HG03064 (cell line): ENCODE measurements at regions not wholly inside any gene's neighbourhood (a gene's known extent, or its start where the extent isn't known, plus 50 kb on each side); places are given as distances from the start of the nearest gene placed in this dataset.
"Not testable (repeated sequence)": the region's sequence is repeated elsewhere in the genome, so short reads cannot be mapped to it uniquely, and the experiment has no call there.

Experiments
- ATAC-seq: cut with Tn5 transposase; IDR thresholded peaks from one replicate; pipeline ENCODE4 v1.9.1; 2021; ENCODE audit warnings: low read depth; ENCODE audit not compliant: unreplicated experiment

DNA sequence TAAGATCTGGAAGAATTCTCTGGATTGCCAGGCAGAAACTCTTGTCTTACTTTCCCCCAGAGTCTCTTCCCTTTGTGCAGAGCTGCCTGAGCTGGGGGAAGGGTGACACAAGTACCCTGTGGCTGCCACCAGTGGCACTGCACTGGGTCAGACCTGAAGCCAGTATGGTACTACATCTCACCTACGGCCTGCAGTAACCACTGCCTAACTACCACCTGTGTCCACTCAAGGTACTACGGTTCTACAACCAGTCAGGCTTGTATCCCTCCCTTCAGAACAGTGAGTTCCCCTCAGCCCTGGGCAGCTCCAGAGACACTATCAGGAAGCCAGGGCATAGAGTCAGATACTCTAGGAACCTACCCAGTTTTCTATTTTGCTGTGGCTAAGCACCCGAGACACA, 212.0 kb upstream of the POU5F2 start:
- no peak for ATAC-seq

DNA sequence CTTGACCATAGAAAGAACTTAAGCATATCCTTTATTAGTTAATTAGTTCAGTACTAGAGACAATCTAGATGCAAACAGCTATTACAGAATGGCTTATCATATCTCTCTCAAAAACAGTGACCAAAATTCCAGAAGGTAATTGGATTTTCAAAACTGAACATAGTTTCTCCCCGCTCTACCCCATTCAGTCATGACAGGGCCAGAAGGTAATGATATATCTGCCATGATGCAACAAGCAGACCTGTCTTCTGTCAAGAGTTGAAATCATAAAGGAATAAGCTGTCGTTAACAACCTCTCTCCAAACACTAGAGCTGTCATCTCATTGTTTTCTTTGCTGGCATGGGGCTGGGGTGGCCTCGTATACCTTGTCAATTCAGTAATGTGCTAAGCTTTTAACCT, 200.5 kb upstream of the POU5F2 start:
- ATAC-seq: no peak

DNA sequence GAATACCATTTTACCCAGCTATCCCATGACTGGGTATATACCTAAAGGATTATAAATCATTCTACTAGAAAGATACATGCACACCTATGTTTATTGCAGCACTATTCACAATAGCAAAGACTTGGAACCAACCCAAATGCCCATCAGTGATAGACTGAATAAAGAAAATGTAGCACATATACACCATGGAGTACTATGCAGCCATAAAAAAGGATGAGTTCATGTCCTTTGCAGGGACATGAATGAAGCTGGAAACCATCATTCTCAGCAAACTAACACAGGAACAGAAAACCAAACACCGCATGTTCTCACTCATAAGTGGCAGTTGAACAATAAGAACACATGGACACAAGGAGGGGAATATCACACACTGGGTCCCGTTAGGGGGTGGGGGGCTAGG, 191.9 kb upstream of the POU5F2 start:
- not testable (repeated sequence) for ATAC-seq

DNA sequence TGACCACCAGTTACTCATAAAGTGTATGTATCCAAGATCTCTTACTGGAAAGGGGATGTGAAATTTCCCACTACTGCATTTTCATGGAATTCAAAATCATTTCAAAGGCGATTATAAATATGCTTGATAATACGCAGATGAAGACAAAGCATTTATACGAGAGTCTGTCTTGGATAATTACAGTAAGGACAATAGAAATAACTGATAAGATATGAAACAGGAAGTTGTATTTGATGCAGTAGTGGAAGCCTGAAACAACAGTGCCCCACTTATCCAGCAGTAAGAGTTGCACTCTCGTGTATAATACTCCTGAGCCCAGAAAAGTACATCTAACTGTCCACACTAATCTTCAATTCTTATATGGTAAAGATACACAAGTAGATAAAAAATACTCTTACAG, 188.7 kb upstream of the POU5F2 start:
- no peak for ATAC-seq

DNA sequence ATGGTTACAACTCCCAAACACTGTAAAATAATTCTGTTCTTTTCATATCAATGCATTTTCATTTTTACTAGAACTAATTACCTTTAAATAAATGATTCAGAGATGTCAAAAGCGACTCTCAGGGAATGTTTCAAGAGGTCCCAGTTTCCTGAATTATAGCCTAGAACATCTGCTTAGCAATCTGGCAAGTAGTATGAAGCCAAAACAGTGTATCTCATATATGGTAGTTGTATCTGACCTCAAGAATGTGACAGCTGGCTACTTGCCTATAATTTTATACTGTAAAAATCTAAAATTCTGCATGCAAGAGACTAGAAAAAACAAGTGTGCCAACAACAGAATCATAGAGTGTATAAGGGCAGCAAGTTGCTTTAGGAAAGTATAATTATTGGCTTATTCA, 187.7 kb upstream of the POU5F2 start:
- no peak for ATAC-seq

DNA sequence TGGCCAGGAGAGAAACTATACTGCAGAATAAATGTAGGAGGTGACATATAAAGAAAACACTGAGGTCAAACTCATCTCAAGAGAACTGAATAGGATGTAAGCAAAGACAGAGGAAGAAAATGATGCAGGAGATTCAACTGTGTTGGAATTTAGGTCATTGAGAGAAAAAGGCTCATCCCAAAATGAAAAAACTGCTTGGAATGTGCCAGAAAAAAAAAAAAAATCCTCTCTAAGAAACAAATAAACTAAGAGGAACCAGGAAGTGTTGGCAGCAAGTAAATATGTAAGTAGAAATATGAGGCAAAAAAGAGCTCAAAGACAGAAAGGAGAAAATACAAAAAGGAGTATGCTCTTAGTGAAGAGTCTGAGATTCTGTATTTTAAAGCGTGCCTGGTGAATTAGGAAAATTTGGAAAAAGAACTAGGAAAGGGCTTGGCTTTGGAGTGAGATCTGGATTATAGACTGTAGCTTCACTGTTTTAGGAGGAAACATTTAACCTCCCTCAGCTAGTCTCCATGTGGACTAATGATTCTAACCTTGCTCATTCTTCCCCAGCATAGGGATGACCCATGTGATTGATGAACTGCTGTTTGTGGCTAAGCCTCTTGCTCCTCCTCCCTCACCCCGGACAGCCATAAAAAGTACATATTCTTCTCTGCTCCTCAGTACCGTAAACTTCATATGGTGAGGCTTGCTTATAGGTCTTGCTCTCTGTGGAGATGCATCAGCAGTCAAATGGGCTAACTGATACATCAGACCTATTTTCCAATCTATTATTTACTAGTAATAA, 185.6 kb upstream of the POU5F2 start:
- no peak for ATAC-seq

DNA sequence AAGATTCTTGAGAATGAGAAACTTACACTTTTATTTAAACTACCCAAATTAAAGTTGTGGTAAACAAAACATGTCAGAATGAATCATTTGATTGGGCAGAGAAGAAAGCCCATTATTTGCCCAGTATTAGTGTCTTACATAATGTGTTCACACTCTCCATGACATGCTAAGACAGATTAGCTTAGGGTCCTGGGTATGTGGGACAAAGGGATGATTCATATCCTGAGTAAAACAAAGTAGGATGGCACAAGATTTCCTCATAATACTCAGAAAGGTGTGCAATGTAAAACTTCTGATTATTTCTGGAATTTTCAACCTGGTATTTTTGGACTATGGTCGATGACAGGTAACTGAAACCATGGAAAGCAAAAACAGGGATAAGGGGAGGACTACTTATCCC, 183.9 kb upstream of the POU5F2 start:
- no peak for ATAC-seq

DNA sequence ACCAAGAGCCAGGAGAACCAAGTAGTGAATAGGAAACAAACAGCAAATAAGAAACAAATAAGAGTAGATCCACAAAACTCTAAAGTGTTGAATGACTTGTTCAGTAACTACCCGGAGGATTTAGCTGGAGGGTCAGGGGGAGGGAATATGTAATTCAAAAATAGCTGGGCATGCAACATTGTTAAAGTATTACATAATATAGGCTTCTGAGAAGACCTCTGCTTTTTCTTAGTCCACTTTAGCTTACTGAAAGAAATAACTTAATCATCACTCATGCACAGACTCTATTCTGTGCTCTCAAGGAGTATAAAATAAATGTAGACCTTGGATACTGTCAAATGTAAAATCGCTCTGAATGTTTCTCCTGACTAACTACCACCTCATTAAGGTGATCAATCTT, 183.2 kb upstream of the POU5F2 start:
- ATAC-seq: no peak

DNA sequence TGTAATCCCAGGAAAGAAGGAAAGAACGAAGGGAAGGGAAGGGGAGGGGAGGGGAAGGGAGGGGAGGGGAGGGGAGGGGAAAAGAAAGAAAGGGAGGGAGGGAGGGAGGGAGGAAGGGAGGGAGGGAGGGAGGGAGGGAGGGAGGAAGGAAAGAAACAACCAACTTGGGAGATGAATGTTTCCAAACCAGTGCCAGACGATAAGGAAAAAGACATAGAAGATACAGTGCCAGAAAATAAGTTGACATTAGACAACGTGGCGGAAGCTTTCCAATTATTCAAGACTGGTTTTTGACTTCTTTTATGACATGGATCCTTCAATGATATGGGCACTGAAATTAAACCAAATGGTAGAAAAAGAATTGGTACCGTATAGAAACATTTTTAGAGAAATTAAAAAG, 181.2 kb upstream of the POU5F2 start:
- no peak for ATAC-seq

DNA sequence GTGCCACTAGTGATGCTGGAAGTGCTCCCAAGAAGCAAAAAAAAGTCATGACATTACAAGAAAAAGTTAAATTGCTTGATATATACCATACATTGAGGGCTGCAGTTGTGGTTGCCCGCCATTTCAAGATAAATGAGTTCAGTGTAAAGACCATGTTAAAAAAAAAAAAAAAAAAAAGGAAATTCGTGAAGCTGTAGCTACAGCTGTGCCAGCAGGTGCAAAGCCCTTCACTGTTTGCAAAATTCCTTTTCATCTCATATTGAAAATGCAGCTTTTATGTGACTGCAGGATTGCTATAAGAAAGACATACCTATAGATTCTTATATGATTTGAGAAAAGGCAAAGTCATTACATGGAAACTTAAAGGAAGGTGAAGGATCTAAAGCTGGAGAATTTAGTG, 179.6 kb upstream of the POU5F2 start:
- ATAC-seq: no peak

DNA sequence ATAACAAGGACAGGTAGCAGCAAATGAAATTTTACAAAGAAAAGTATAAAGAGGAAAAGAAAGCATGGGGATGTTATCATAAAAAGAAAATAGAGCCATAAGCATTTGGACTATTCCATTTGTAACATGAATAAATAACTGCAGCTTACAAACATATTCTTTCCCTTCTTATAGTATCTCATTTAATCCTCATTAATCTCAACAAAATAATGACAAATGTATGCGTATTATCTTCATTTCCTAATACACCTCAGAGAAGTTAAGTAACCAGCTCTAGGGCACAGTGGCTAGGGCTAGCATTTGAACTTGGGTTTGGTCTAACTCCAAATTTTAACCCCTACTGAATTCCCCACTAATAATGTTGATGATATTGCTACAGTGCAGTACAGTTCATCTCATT, 175.5 kb upstream of the POU5F2 start:
- no peak for ATAC-seq

DNA sequence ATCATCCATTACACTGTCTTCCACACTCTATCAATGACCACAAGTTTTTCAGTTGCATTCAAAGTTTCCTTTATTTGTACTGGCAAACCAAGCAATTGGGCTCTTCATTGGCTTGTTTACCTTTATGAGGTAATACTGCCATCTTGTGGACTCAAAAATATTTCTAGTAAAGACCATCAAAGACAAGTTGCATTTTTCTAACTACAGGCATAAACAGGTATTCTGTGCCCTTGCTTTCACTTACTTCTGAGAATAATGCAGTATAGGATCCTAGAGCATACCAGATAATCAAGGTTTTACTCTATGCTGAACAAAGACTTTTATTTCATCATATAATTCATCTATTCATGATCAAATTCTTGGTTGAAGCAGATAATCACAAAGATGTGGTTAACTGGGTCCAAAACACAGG, 173.7 kb upstream of the POU5F2 start:
- ATAC-seq: no peak

DNA sequence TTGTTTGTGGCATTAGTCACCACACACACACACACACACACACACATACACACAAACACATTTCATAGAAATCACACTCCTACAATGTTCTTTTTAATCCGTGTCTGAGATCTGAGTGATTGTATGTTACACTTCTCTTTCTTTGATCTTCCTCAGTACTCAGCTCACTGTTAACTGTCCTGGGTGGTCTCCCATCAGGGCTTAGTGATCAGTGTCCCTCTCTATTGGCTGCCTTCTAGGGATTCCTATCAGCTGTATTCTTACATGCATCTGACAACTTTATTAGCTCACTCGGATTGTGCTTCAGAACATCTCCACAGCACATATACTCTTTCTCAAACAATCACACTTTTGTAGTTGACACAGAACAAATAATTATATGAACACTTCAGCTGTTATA, 170.2 kb upstream of the POU5F2 start:
- no peak for ATAC-seq

DNA sequence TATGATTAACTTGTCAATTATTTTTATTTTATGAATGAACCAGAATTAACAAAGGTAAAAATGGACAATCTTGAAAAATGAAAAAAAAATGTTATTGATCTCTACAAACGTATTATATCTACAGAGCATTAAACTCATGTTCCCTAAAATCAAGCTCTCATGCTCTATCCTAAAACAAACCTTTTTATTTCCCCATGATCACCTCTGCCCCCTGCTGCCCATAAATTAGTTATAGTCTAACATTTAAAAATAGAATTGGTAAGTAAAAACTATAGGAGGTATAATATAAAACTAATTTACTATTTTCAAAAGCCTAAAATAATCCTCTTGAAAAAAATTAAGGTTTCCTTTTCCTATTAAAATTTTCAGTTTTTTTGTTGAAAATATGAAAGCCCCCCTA, 168.0 kb upstream of the POU5F2 start:
- ATAC-seq: no peak

DNA sequence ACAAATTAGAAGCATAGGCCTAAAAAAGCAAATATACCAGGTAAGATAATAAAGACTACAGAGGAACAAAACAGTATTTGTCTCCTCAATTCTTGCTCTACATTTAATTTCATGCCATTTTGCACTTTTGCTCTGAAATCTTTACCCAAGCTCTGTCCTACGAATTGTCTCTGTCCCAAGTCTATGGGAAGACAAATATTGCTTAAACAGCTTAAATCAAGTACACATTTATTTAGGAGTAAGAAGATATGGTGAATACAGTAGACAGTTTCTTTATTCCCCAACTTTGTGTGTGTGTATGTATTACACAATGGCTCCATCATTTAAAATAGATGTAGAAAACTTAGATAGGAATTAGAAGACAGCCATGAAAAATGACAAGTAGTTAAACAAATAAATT, 163.5 kb upstream of the POU5F2 start:
- no peak for ATAC-seq

DNA sequence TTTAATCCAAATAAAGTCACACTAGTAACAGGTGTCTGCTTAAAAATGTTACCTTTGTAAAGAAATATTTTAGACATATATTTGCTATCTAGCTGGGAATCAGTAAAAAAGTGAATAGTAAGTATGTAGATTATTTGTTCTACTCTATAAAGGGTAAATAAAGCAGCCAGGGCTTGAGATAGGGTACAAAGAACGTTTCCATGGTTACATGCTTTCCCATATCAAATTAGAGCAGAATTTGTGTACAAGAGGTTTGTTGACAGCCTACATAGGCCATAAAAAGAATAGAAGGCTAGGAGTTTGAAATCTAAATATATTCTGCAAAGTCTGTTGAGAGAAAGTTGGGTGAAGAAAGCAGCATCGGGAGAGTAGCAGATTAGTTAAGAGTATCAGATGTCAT, 160.9 kb upstream of the POU5F2 start:
- no peak for ATAC-seq

DNA sequence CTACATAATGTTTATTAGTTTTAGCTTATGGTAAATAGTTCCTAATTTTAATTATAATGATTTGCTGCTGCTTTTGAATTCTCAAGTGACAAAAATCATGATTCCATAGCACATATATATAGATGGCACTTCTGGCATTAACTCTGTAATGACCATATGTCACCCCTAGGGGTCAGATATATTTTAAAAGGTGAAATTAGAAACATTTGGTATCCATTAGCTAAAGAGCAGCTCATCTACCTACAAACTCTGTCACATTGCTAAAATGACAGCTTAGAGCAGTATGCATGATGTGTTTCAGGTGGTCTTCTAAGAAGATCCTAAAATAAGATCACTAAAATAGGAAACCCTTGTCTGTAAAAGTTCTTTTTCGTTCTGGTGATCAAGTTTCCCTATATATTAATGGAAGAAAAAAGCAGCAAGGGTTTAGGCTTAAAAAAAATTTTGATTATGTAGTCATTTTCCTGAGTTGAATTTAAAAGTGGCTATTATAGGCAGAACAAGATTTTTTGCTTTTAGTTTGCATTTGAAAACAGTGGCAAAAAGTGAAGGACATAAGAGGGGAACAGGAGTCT, 157.7 kb upstream of the POU5F2 start:
- ATAC-seq: no peak

DNA sequence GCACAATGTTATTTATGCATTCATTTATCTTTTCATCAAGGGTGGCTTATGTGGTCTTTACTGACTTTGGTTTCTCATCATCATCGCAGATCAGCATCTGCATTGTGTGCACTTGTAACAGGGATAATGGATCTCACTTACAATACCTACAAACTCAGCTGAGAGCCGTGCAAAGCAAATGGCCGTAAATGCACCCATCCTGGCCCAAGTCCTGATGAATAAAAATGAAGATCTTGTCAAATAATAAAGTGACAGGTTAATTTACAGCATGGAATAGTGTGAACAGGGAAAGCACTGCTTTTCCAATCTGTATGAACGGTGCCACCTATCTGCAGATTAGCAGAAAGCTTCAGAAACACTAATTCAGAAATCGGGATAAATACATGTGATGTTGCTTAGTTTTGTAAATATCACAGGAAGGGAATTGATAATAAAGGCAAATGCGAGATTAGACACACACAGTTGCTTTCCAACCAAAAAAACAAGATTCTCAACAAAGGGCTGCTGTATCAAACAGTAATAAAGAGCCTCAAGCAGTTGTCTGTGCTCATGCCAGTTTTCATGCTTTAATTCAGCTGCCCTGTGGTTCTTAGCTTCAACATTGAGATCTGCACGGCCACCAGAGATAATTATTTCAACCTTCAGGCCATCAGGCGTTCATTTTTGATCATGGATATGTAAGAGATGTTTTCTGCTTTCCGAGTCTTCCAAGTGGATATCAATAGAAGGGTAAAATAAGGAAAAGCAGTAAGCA, 153.4 kb upstream of the POU5F2 start:
- ATAC-seq: no peak

DNA sequence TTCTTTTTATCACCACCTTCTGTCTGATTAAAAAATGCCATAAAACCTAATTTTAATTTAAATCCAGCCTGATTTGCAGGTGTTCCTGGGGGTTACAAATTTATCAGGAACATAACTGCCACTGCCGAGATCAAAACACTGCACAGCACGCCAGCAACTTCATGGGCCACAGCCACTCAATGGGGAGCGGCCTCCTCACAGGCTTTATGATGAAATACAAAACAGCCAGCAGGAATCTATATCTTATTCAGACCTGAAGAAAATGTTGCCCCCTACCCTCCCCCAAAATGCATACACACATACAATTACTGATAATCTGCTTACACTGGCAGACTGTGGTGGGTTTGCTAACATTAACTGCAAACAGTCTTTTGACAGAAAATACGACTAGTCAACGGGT, 151.7 kb upstream of the POU5F2 start:
- ATAC-seq: no peak

DNA sequence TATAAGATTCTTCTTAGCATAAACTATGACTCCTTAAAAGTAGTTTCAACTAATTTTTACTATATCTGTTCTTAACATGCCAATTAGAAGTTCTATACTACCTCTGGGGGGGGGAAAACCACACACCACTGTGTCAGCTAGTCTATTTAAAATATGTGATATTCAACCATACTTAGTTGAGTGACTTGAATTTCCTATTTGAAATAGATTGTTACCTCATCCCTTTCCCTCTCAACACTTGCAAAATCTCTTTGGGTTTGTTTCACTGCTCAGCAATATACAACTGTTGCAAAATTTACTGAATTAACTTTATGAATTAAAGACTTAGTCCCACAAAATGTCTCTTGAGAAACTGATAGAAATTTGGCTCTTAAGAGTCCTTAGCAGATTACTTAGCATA, 151.1 kb upstream of the POU5F2 start:
- no peak for ATAC-seq

DNA sequence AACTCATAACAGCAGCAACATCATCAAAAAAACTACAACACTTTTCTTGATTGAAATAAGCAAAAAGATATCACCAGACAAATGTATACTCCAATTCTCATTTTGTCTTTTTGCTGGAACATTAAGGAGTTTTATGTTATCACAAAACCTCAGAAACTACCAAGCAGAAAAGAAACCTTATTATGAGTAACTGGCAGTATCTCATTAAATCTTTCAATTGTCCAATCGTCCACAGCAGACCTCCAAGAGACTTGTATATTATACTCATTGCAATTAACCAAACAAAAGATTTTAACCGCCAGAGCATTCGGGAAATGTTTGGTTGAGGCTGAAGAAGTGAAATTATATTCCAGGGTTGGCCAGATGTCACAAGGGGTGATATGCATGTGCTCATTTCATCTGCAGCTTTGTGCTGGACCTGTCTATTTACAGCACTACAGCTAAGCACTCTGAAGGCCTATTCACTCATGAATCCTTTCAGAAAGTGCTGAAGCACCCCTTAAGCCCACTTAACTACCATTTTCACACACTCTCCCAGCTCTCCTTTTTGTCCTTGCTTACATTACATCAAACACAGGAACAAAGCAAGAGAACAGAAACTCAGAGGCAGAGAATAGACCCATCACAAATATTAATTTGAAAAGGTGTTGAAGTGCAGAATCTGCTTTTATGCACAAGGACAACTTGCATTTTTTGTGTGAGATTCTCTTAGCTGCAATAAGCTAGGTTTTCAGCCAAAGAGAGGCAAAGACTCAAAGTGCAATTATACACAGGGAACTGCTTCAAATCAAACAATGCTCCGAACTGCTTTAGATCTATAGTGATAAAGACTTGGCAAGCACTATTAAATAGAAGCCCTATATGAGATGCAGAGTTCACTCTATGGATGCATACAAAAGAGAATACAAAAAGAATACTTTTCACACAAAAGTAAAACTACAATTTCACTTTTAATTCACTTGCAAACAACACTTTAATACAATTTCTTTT, 150.4 kb upstream of the POU5F2 start:
- ATAC-seq: no peak
